IMR-90 (cell line): ENCODE measurements at regions not wholly inside any gene's neighbourhood (a gene's known extent, or its start where the extent isn't known, plus 50 kb on each side); places are given as distances from the start of the nearest gene placed in this dataset.

ENCODE experiments used
- ATAC-seq: fragments of 200-7000 bp; cut with Tn5 transposase; 2 replicates; pipeline ENCODE4 v1.9.1; 2020; ENCODE audit warnings: low read depth, mild to moderate bottlenecking, moderate library complexity
- BruUV-seq: library from RNA; stranded (reverse); fragments of 400-500 nt; replicated peaks from 2 replicates; lab custom pipeline; 2021; lab: Mats Ljungman, UMichigan
- CTCF ChIA-PET: fragments of 300-600 bp; formaldehyde crosslinking; extraction: SDS; loops from one replicate; lab custom pipeline; 2021; ENCODE audit warnings: antibody characterized with exemption; lab: Yijun Ruan, JAX
- POLR2A ChIA-PET: fragments of 300-600 bp; sonication (Branson Sonifier 250); formaldehyde crosslinking; loops from one replicate; lab custom pipeline; 2022; ENCODE audit warnings: antibody characterized with exemption; ENCODE audit not compliant: unreplicated experiment; lab: Charles Lee
- DNase-seq: peaks from one replicate; pipeline ENCODE4 v3.0.0; 2013
- H2AFZ ChIP-seq: replicated peaks from 2 replicates; pipeline ENCODE3; 2013; ENCODE audit warnings: low read length, mild to moderate bottlenecking; ENCODE audit not compliant: poor library complexity
- H2AK5ac ChIP-seq: 2 replicates; pipeline ENCODE4 v1.6.1; 2013; ENCODE audit warnings: low read depth, low read length, inconsistent platforms
- H2AK9ac ChIP-seq: replicated peaks from 2 replicates; pipeline ENCODE3; 2013; ENCODE audit warnings: mild to moderate bottlenecking, low read depth, low read length, moderate library complexity; ENCODE audit not compliant: poor library complexity
- H2BK120ac ChIP-seq: 2 replicates; pipeline ENCODE4 v1.6.1; 2013; ENCODE audit warnings: low read depth, low read length, inconsistent platforms
- H2BK15ac ChIP-seq: 3 replicates; pipeline ENCODE4 v1.6.1; 2013; ENCODE audit warnings: low read depth, low read length, inconsistent platforms
- H2BK20ac ChIP-seq: 2 replicates; pipeline ENCODE4 v1.6.1; 2013; ENCODE audit warnings: low read depth, mild to moderate bottlenecking, inconsistent platforms, low read length, moderate library complexity
- H2BK5ac ChIP-seq: 2 replicates; pipeline ENCODE4 v1.6.1; 2013; ENCODE audit warnings: mild to moderate bottlenecking, low read depth, low read length, inconsistent platforms; ENCODE audit not compliant: poor library complexity, severe bottlenecking
- H3K14ac ChIP-seq: replicated peaks from 2 replicates; pipeline ENCODE4 v1.6.1; 2013; ENCODE audit warnings: low read depth, low read length, inconsistent platforms
- H3K18ac ChIP-seq: 2 replicates; pipeline ENCODE4 v1.6.1; 2013; ENCODE audit warnings: low read depth, low read length, control low read depth
- H3K23ac ChIP-seq: 2 replicates; pipeline ENCODE4 v1.6.1; 2013; ENCODE audit warnings: low read depth, low read length, inconsistent platforms
- H3K27ac ChIP-seq: 2 replicates; pipeline ENCODE4 v1.5.1; 2013; ENCODE audit warnings: mild to moderate bottlenecking, control low read depth, low read length; ENCODE audit not compliant: insufficient read depth
- H3K27me3 ChIP-seq: 2 replicates; pipeline ENCODE4 v1.6.1; 2013; ENCODE audit warnings: low read length; ENCODE audit not compliant: control insufficient read depth, insufficient read depth
- H3K36me3 ChIP-seq: 2 replicates; pipeline ENCODE4 v1.6.1; 2013; ENCODE audit warnings: low read length, mixed read lengths; ENCODE audit not compliant: control insufficient read depth, insufficient read depth
- H3K4ac ChIP-seq: 2 replicates; pipeline ENCODE4 v1.6.1; 2013; ENCODE audit warnings: low read depth, low read length, inconsistent platforms
- H3K4me1 ChIP-seq: 2 replicates; pipeline ENCODE4 v1.6.1; 2013; ENCODE audit warnings: low read length, mixed read lengths; ENCODE audit not compliant: control insufficient read depth, insufficient read depth
- H3K4me2 ChIP-seq: 2 replicates; pipeline ENCODE4 v1.6.1; 2013; ENCODE audit warnings: low read depth, mild to moderate bottlenecking, control low read depth, low read length, moderate library complexity
- H3K4me3 ChIP-seq: 2 replicates; pipeline ENCODE4 v1.5.1; 2013; ENCODE audit warnings: low read depth, mild to moderate bottlenecking, control low read depth, low read length, moderate library complexity; ENCODE audit not compliant: insufficient read depth
- H3K56ac ChIP-seq: 2 replicates; pipeline ENCODE4 v1.6.1; 2013; ENCODE audit warnings: low read length, inconsistent platforms; ENCODE audit not compliant: insufficient read depth; ENCODE audit errors: extremely low read depth
- H3K79me1 ChIP-seq, 2 experiments: 2 replicates each; pipeline ENCODE4 v1.6.1; 2013; ENCODE audit warnings: low read length in 2 of 2, inconsistent platforms in 1 of 2, low read depth in 1 of 2
- H3K9ac ChIP-seq: 2 replicates; pipeline ENCODE4 v1.6.1; 2013; ENCODE audit warnings: low read depth, low read length, control low read depth
- H3K9me1 ChIP-seq: 2 replicates; pipeline ENCODE4 v1.6.1; 2013; ENCODE audit warnings: low read length, inconsistent platforms; ENCODE audit not compliant: insufficient read depth
- H3K9me3 ChIP-seq: 2 replicates; pipeline ENCODE4 v1.6.1; 2013; ENCODE audit warnings: low read length; ENCODE audit not compliant: control insufficient read depth, insufficient read depth
- H4K20me1 ChIP-seq: 2 replicates; pipeline ENCODE4 v1.6.1; 2013; ENCODE audit warnings: low read length, inconsistent platforms; ENCODE audit not compliant: insufficient read depth
- H4K5ac ChIP-seq: 2 replicates; pipeline ENCODE4 v1.6.1; 2013; ENCODE audit warnings: mild to moderate bottlenecking, low read depth, low read length, control low read depth
- H4K8ac ChIP-seq, 2 experiments: 2 replicates each; pipeline ENCODE4 v1.6.1; 2013; ENCODE audit warnings: low read depth in 2 of 2, low read length in 2 of 2, control low read depth in 1 of 2, inconsistent platforms in 1 of 2
- H4K91ac ChIP-seq: 2 replicates; pipeline ENCODE4 v1.6.1; 2013; ENCODE audit warnings: low read depth, low read length, inconsistent platforms; ENCODE audit not compliant: insufficient read depth
- BHLHE40 ChIP-seq: fragments of 150-350 bp; IDR thresholded peaks from 2 replicates; pipeline ENCODE4 v1.6.1; 2016; ENCODE audit warnings: mild to moderate bottlenecking, low read depth, low read length
- CEBPB ChIP-seq: IDR thresholded peaks from 2 replicates; pipeline ENCODE4 v1.6.1; 2012; ENCODE audit warnings: low read depth, low read length, improper control_type of control experiment
- CHD1 ChIP-seq: IDR thresholded peaks from 2 replicates; pipeline ENCODE4 v1.6.1; 2012; ENCODE audit warnings: low read depth, low read length, improper control_type of control experiment
- FOS ChIP-seq: fragments of 150-350 bp; IDR thresholded peaks from 2 replicates; pipeline ENCODE4 v1.6.1; 2016; ENCODE audit warnings: low read depth, low read length
- MAFK ChIP-seq: IDR thresholded peaks from 2 replicates; pipeline ENCODE4 v1.6.1; 2012; ENCODE audit warnings: low read depth, low read length, improper control_type of control experiment
- MAZ ChIP-seq: IDR thresholded peaks from 2 replicates; pipeline ENCODE4 v1.6.1; 2012; ENCODE audit warnings: low read depth, mild to moderate bottlenecking, low read length, improper control_type of control experiment, moderate library complexity, borderline replicate concordance
- NFE2L2 ChIP-seq: fragments of 150-350 bp; IDR thresholded peaks from 2 replicates; pipeline ENCODE4 v1.6.1; 2016; ENCODE audit warnings: low read depth, mild to moderate bottlenecking, low read length
- POLR2A ChIP-seq: IDR thresholded peaks from 2 replicates; pipeline ENCODE4 v1.6.1; 2012; ENCODE audit warnings: mild to moderate bottlenecking, low read depth, low read length
- RCOR1 ChIP-seq: IDR thresholded peaks from 2 replicates; pipeline ENCODE4 v1.6.1; 2012; ENCODE audit warnings: mild to moderate bottlenecking, low read length, improper control_type of control experiment; ENCODE audit not compliant: insufficient replicate concordance
- RFX5 ChIP-seq: IDR thresholded peaks from 2 replicates; pipeline ENCODE4 v1.8.0; 2012; ENCODE audit warnings: low read depth, mild to moderate bottlenecking, low read length, moderate library complexity
- SMC3 ChIP-seq: fragments of 150-350 bp; IDR thresholded peaks from 2 replicates; pipeline ENCODE4 v1.6.1; 2016; ENCODE audit warnings: low read depth, mild to moderate bottlenecking, antibody characterized with exemption, low read length, moderate library complexity
- WGBS, 2 experiments: methylation state at CpG; one replicate each; pipeline versions ENCODE4 v1.1.5 to v1.1.7; 2013; ENCODE audit warnings: missing lambda C conversion rate in 2 of 2; ENCODE audit not compliant: insufficient read length in 1 of 2; ENCODE audit errors: extremely low coverage in 2 of 2; 5-methylcytosine and 5-hydroxymethylcytosine counted together
- dilution Hi-C: fragments of 300-500 bp; cut with HindIII; formaldehyde crosslinking; loops from one replicate; pipeline ENCODE4 v1.14.3; 2018; ENCODE audit warnings: low sequenced_read_pairs; ENCODE audit not compliant: unreplicated experiment
- in situ Hi-C: fragments of 300-500 bp; cut with MboI; formaldehyde crosslinking; loops from 3 replicates; pipeline ENCODE4 v1.14.3; 2019; ENCODE audit warnings: low sequenced_read_pairs, inconsistent platforms, mixed read lengths
- intact Hi-C: fragments of 100-400 bp; cut with micrococcal nuclease; formaldehyde crosslinking; loops from 2 replicates; pipeline ENCODE4 v1.10.0; 2022
- TF ChIP-seq, protein P1 (sequence below): fragments of 150-350 bp; IDR thresholded peaks from 2 replicates; pipeline ENCODE4 v1.6.1; 2017; ENCODE audit warnings: mild to moderate bottlenecking, antibody characterized with exemption, low read length, low read depth

- no peak overlapping the region for H2AK9ac ChIP-seq
- H4K8ac ChIP-seq, result no peak overlapping the region; a peak in 1 of 4 replicates
- in situ Hi-C loops (no loop called here), dilution Hi-C loops (no loop called here), intact Hi-C loops (no loop called here)
- no peak overlapping the region for H3K9ac ChIP-seq
- H3K27ac ChIP-seq, result no peak overlapping the region
- H3K36me3 ChIP-seq, result 0 out of 2 replicates have a peak, but pooled peaks cover 2% of the 10 kb centered on the region
- no peak overlapping the region for H3K14ac ChIP-seq
- no peak overlapping the region for H2BK20ac ChIP-seq
- no peak overlapping the region for H3K4ac ChIP-seq
- no peaks in the 10 kb centered on the region for H3K27me3 ChIP-seq
- no peak overlapping the region for H3K23ac ChIP-seq
- peaks cover 9% of the 10 kb centered on the region for H3K4me1 ChIP-seq
- H4K5ac ChIP-seq, result no peak overlapping the region
- peaks cover 5% of the 10 kb centered on the region; the same call in 1 of the 2 replicates for H3K9me3 ChIP-seq
- H4K91ac ChIP-seq, result no peak overlapping the region
- no peak overlapping the region for H2BK120ac ChIP-seq
- H3K79me1 ChIP-seq, result peaks cover 13 to 25% of the 10 kb centered on the region in 2 experiments; a peak in 3 of 4 replicates
- no peak overlapping the region for H2BK5ac ChIP-seq
- 0 out of 2 replicates have a peak, but pooled peaks cover 4% of the 10 kb centered on the region for H3K9me1 ChIP-seq
- no peak for DNase-seq
- no peak for TF ChIP-seq FOS
- no peak for TF ChIP-seq BHLHE40
- TF ChIP-seq CEBPB, result no peak
- no peak for TF ChIP-seq RCOR1
- no peak for TF ChIP-seq NFE2L2
- TF ChIP-seq MAFK, result no peak
- no peak for TF ChIP-seq POLR2A
- no peak for TF ChIP-seq SMC3
- TF ChIP-seq, protein P1, sequence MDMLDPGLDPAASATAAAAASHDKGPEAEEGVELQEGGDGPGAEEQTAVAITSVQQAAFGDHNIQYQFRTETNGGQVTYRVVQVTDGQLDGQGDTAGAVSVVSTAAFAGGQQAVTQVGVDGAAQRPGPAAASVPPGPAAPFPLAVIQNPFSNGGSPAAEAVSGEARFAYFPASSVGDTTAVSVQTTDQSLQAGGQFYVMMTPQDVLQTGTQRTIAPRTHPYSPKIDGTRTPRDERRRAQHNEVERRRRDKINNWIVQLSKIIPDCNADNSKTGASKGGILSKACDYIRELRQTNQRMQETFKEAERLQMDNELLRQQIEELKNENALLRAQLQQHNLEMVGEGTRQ, result no peak
- TF ChIP-seq CHD1, result no peak
- TF ChIP-seq RFX5, result no peak
- TF ChIP-seq MAZ, result no peak
- no peak overlapping the region for H3K4me3 ChIP-seq
- no peak overlapping the region for H3K4me2 ChIP-seq
- H3K18ac ChIP-seq, result 0 out of 2 replicates have a peak overlapping the region, but pooled peaks have one; percentile 13
- H2AK5ac ChIP-seq, result no peak overlapping the region
- ChIA-PET CTCF (no interaction called here), POLR2A (no interaction called here)
- no CpG with 5 or more reads among the region's 1 CpG for WGBS, 2 experiments
- BruUV-seq, result no TSS peak
- no peak overlapping the region for H3K56ac ChIP-seq
- no peak for ATAC-seq
- no peaks in the 10 kb centered on the region for H4K20me1 ChIP-seq
- no peak overlapping the region for H2BK15ac ChIP-seq
- no peak overlapping the region for H2AFZ ChIP-seq
Measured at GRCh38 chr17:63295839-63296590, 150.1 kb downstream of the CYB561 start.
